ENCODE measurements at regions not wholly inside any gene's neighbourhood (a gene's known extent, or its start where the extent isn't known, plus 50 kb on each side); places are given as distances from the start of the nearest gene placed in this dataset.
A peak's percentile ranks its signal among the peaks of the same experiment; 100 is the strongest.

- Histone ChIP-seq H3K9me3 (ENCODE audit: low read depth) (no peaks in the 10 kb centered on the region), H3F3A (ENCODE audit: low read depth) (no peaks in the 10 kb centered on the region), H3K27me3 (no peaks in the 10 kb centered on the region), H3K27ac (no peak overlapping the region), H3K79me2 (ENCODE audit: low read depth) (no peaks in the 10 kb centered on the region), H2AFZ (replicated peaks) (no peak overlapping the region), H3K4me1 (peaks cover 7% of the 10 kb centered on the region), H3K4me3 (no peak overlapping the region), H4K20me1 (ENCODE audit: low read depth) (no peaks in the 10 kb centered on the region), H3K4me2 (no peak overlapping the region), H3K9ac (no peak overlapping the region), H3K36me3 (no peaks in the 10 kb centered on the region)
- Mint-ChIP-seq H3K4me1 (peaks cover 42% of the 10 kb centered on the region), H3K36me3 (no peaks in the 10 kb centered on the region), H3K27ac (peak overlapping the region; percentile 65), H3K27me3 (ENCODE audit: insufficient read depth, low read depth) (peaks cover 7% of the 10 kb centered on the region), H3K9me3 (peaks cover 9% of the 10 kb centered on the region), H3K4me3 (no peak overlapping the region)
- TF ChIP-seq EZH2phosphoT487 (IDR thresholded peaks at IDR 0.05) (no peak), CTCF (IDR thresholded peaks at IDR 0.05) (no peak)
- DNase-seq (ENCODE audit: low spot score): no peak
Measured at GRCh38 chr13:52925775-52926285, 77.4 kb upstream of the PCDH8 start.

GRCh38 chr13:52925251-52925650 lies 76.8 kb upstream of the PCDH8 start:
- Histone ChIP-seq H3K9me3 (ENCODE audit: low read depth) (no peaks in the 10 kb centered on the region), H3K4me2 (no peak overlapping the region), H3K36me3 (no peaks in the 10 kb centered on the region), H3K27me3 (no peaks in the 10 kb centered on the region), H3K79me2 (ENCODE audit: low read depth) (no peaks in the 10 kb centered on the region), H3K4me1 (peaks cover 1% of the 10 kb centered on the region), H3K9ac (no peak overlapping the region), H4K20me1 (ENCODE audit: low read depth) (no peaks in the 10 kb centered on the region), H2AFZ (replicated peaks) (no peak overlapping the region), H3F3A (ENCODE audit: low read depth) (no peaks in the 10 kb centered on the region), H3K27ac (no peak overlapping the region), H3K4me3 (no peak overlapping the region)
- H3K4me1 Mint-ChIP-seq: peaks cover 36% of the 10 kb centered on the region
- H3K27ac Mint-ChIP-seq: peak overlapping the region; percentile 65
- H3K4me3 Mint-ChIP-seq: no peak overlapping the region
- no peaks in the 10 kb centered on the region for H3K36me3 Mint-ChIP-seq
- peaks cover 9% of the 10 kb centered on the region for H3K27me3 Mint-ChIP-seq (ENCODE audit: insufficient read depth, low read depth)
- no peak for TF ChIP-seq EZH2phosphoT487 (IDR thresholded peaks at IDR 0.05)
- TF ChIP-seq CTCF (IDR thresholded peaks at IDR 0.05): no peak
- TF ChIP-seq EZH2 (IDR thresholded peaks at IDR 0.05): no peak
- peaks cover 9% of the 10 kb centered on the region for H3K9me3 Mint-ChIP-seq
- DNase-seq (ENCODE audit: low spot score): no peak

- DNase-seq (ENCODE audit: low spot score): no peak
- Mint-ChIP-seq H3K27ac (peak overlapping the region; percentile 19), H3K4me1 (peaks cover 32% of the 10 kb centered on the region), H3K9me3 (peaks cover 9% of the 10 kb centered on the region), H3K4me3 (no peak overlapping the region), H3K36me3 (no peaks in the 10 kb centered on the region), H3K27me3 (ENCODE audit: insufficient read depth, low read depth) (peaks cover 9% of the 10 kb centered on the region)
- Histone ChIP-seq H3K4me2 (no peak overlapping the region), H3K27ac (no peak overlapping the region), H3K27me3 (no peaks in the 10 kb centered on the region), H3F3A (ENCODE audit: low read depth) (no peaks in the 10 kb centered on the region), H3K79me2 (ENCODE audit: low read depth) (no peaks in the 10 kb centered on the region), H3K9ac (no peak overlapping the region), H3K4me1 (peaks cover 4% of the 10 kb centered on the region), H4K20me1 (ENCODE audit: low read depth) (no peaks in the 10 kb centered on the region), H3K9me3 (ENCODE audit: low read depth) (no peaks in the 10 kb centered on the region), H3K36me3 (no peaks in the 10 kb centered on the region), H2AFZ (replicated peaks) (peak overlapping the region; percentile 52), H3K4me3 (no peak overlapping the region)
- TF ChIP-seq EZH2phosphoT487 (IDR thresholded peaks at IDR 0.05) (no peak), EZH2 (IDR thresholded peaks at IDR 0.05) (no peak), CTCF (IDR thresholded peaks at IDR 0.05) (no peak)
Measured at GRCh38 chr13:52924289-52925148, 76.1 kb upstream of the PCDH8 start.

Data from neural progenitor cell (in vitro differentiated cells).